Renal cortical epithelial cell (primary cell): ENCODE measurements at regions not wholly inside any gene's neighbourhood (a gene's known extent, or its start where the extent isn't known, plus 50 kb on each side); places are given as distances from the start of the nearest gene placed in this dataset.
"Not testable (repeated sequence)": the region's sequence is repeated elsewhere in the genome, so short reads cannot be mapped to it uniquely, and the experiment has no call there.

Source experiments
- DNase-seq: peaks from one replicate; pipeline ENCODE4 v3.0.0-alpha.2; 2011; ENCODE audit warnings: low read depth

DNA sequence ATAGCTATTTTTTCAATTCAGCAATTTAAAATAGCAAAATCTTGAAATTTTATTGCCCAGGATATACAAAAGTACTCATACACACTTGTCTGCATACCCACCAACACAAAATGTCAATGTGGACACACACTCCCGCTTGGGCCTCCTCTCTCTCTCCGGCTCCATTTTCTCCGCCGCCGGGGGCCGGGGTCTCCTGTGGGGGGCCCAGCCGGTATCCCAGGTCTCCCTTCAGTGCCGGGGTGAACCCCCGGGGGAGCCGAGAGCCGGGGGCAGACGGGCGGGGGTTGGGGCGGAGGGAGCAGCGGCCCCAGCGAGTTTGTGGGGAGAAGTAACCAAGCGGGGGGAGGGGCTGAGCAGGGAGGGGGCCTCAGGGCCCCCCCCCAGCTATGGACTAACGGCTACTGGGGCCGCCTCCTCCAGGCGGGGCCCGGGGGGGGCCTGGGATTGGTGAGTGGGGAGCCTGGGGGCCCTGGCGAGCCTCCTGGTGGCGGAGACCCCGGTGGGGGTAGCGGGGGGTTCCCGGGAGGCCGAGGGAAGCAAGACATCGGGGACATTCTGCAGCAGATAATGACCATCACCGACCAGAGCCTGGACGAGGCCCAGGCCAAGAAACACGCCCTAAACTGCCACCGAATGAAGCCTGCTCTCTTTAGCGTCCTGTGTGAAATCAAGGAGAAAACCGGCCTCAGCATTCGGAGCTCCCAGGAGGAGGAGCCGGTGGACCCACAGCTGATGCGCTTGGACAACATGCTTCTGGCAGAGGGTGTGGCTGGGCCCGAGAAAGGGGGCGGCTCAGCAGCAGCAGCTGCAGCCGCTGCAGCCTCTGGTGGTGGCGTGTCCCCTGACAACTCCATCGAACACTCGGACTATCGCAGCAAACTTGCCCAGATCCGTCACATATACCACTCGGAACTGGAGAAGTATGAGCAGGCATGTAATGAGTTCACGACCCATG is 56.6 kb downstream of the CHST2 start:
- DNase-seq, result not testable (repeated sequence)

DNA sequence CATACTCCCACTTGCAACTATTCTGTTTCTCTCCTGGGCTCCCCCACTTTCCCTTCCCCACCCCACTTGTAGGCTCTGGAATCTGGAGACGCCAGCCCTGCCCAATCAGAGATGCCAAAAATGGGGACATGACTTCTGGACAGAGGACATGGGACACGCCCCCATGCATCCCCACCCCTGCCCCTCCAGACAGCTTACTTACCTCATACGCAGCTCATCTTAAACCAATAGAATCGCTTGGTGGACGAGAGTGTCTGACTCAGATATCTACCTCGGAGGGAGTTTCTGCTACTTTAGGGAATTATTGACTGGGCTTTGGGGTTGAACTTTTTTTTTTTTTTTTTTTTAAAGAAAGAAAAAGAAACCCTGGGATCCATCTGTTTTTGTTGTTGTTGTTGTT is 58.4 kb downstream of the CHST2 start:
- DNase-seq, result not testable (repeated sequence)

DNA sequence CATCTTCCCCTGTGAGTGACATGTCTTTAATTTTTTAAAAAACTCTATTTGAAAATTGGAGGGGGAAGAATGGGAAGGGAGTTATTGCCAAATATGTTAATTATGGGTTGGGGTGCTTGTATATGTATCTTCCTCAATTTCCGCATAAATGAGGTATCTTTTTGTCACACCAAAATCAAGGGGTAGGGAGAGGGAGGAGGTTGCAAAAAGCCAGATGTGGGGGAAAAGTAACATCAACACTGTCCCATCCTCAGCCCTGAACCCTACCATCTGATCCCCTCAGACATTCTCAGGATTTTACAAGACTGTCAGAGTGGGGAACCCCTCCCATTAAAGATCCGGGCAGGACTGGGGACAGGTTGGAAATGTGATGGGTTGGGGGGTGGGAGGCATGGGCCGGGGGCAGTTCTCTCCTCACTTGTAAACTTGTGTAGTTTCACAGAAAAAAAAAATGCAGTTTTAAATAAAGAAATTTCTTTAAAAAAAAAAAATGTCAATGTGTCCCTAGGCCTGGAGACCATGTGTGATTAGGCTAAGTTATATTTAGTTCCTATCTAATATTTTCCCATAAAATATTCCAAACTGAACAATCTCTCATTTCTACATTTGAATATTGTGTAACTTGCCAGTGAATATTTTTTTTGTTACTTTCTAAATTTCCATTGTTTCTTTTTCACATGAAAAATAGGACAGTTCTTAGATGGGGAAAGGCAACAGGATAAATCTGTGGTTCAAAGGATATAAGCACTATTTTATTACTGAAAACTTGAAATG is 59.4 kb downstream of the CHST2 start:
- not testable (repeated sequence) for DNase-seq

DNA sequence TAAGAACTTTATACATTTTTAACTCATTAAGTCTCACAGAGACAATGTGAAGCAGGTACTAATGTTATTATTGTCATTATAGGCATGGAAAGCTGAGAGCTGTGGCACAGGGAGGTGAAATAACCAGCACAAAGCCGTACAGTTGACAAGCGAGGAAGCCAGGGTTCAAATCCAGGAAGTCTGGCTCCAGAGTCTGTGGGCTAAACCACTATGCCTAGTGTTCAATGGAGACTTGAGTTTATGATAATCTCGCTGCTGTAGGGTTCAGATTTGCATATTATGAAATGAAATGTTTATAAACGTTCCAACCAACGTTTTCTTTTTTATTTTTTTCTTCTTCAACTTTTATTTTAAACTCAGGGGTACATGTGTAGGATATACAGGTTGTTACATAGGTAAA is 60.0 kb downstream of the CHST2 start:
- DNase-seq, result no peak

DNA sequence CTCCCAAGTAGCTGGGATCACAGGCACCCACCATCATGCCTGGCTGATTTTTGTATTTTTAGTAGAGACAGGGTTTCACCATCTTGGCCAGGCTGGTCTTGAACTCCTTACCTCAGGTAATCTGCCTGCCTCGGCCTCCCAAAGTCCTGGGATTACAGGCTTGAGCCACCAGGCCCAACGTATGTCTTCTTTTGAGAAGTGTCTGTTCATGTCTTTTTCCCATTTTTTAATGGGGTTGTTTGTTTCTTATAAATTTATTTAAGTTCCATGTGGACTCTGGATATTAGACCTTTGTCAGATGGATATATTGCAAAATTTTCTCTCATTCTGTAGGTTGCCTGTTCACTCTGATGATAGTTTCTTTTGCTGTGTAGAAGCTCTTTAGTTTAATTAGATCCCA is 61.3 kb downstream of the CHST2 start:
- DNase-seq, result not testable (repeated sequence)

DNA sequence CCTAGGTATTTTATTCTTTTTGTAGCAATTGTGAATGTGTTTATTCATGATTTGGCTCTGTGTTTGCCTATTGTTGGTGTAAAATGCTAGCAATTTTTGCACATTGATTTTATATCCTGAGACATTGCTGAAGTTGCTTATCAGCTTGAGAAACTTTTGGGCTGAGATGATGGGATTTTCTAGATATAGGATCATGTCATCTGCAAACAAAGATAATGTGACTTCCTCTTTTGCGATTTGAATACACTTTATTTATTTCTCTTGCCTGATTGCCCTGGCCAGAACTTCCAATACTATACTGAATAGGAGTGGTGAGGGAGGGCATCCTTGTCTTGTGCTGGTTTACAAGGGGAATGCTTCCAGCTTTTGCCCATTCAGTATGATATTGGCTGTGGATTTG is 62.4 kb downstream of the CHST2 start:
- DNase-seq, result not testable (repeated sequence)

DNA sequence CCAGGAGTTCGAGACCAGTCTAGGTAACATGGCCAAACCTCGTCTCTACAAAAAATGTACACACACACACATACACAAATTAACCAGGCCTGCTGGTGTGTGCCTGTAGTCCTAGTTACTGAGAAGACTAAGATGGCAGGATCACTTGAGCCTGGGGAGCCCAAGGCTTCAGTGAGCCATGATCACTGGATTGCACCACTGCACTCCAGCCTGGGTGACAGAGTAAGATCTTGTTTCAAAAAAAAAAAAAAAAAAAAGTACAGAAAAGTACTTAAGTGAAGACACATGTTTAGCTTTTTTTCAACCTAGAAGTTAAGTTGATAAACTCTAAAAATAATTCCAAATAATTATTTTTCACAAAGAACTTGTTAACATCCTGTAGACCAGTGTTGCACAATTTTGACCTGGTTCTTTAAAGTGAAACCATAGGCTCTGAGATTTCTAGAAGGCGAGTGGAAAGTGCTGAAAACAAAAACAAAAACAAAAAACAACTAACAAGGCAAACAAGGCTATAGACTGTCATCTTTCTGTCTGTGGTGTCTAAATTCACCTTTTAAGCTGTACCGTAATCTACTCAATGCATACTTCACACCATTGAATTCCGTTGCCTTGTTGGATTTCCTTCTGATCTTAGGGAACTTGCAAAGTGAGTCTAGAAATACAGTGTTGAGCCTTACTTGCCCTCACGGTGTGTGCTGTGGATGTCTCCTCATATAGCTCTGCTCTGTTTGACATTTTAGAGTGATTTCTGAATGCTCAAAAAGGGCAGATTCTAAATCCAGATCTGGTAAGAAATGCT is 63.5 kb downstream of the CHST2 start:
- no peak for DNase-seq

DNA sequence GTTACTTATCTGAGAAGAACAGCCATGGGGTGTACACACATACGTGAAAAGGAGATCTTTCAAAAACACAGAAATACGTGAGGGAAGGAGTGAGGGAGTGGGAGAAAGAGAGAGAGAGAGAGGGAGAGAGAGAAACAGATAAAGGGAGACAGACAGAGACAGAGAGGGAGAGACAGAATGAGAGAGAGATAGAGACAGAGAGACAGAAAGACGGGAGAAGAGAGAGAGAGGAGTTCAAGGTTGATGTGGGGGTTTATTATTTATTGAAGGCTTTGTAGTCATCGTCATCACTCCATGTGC is 64.0 kb downstream of the CHST2 start:
- no peak for DNase-seq

DNA sequence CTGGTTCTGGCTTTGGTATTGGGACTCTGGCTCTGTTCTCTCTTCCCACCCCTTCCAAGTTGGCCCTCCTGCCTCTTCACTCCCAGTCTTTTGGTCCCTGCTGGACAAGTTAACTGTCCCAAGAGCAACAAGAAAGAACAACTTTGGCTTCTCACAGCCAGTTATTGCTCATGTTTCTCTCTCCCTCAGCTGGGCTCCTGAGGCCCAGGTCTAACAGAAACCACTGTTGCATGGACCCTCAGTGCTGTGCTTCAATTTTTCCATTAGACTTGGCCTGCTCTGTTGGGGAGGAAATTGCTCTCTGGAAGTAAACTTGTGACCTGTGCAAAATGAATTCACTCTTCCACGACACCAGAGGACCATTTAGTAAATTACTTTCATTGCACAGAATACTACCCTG is 64.5 kb downstream of the CHST2 start:
- peak; percentile 15 for DNase-seq

DNA sequence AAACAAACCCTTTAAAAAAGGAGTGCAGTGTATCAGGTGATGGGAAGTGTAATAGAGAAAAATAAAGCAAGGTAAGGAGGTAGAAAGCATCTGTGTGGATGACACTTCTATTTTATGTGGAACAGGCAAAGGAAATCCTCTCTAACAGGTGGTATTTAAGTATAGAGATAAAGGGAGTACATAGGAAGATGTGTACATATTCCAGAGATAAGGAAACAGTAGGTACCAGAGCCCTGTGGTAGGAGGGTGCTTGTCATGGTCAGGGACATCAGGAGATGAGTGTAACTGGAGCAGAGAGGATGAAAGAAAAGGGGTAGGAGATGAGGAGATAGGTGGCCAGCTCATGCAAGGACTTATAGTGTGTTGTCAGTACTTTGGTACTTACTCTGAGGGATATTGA is 65.8 kb downstream of the CHST2 start:
- DNase-seq, result no peak

DNA sequence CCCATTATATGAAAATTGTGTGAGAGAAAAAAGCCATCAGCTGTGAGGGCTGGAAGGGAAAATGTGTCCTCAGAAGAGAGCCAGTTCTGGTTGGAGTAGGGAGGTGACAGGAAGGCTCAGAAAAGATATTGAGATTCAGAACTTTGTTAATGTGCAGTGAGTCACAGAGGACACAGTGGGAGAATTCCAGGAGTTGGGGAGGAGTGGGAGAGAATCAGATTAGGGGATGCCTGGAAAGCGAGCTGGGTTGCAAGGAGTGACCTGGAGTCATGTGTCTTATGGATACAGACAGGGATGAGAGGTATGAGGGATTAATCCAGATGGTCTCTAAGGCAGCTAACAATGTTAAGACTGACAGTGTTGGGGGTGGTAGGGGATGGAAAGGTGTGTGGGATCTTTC is 67.5 kb downstream of the CHST2 start:
- DNase-seq, result no peak

DNA sequence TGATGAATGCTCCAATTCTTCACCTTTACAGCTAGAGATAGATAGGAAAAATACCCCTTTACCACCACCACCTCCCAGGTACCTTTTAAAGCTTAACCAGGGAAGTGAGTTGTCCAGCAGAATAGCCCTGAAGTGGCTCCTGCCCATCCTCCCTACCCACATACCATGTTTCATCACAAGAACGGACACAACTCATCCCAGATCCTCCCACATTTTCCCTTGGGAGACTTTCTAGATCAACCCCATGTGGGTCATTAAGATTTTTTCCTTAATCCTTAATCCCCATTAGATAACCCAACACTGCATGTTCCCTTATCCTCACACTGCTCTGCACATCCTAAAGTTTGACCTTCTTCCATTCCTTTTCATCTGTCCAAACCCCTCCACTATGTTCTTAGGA is 69.3 kb downstream of the CHST2 start:
- DNase-seq, result no peak

DNA sequence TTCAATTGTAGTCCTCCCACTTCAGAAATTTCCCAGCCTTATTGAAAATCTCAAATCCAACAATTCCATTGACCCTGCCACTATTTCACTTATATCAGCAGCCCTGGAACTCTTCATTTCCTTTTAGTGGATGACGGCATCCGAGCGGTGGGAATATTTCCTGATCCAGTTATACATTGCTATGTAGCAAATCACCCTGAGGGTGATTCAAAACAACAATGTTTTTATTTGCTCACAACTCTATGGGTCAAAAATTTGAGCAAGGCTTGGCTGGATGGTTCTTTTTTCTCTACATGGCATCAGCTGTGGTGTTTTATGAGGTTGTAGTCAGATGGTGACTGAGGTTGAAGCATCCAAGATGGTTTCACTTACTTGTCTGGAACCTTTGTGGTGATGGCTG is 70.5 kb downstream of the CHST2 start:
- no peak for DNase-seq

DNA sequence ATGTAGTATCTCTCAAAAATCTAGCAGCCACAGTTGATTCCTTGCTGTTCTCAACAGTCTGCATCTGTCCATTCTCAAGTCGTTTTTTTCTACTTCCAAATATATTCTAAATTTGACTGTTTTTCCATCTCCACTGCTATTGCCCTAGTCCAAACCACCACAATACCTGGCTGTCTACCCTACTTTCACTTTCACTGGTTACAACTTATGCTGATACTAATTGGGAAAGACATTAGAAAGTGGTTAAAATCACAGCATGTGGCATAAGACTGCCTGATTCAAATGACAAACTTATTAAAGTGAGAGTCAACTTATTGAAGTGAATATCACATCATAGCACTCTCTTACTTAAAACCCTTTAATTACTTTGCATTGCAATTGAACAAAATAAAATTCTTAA is 72.6 kb downstream of the CHST2 start:
- no peak for DNase-seq

DNA sequence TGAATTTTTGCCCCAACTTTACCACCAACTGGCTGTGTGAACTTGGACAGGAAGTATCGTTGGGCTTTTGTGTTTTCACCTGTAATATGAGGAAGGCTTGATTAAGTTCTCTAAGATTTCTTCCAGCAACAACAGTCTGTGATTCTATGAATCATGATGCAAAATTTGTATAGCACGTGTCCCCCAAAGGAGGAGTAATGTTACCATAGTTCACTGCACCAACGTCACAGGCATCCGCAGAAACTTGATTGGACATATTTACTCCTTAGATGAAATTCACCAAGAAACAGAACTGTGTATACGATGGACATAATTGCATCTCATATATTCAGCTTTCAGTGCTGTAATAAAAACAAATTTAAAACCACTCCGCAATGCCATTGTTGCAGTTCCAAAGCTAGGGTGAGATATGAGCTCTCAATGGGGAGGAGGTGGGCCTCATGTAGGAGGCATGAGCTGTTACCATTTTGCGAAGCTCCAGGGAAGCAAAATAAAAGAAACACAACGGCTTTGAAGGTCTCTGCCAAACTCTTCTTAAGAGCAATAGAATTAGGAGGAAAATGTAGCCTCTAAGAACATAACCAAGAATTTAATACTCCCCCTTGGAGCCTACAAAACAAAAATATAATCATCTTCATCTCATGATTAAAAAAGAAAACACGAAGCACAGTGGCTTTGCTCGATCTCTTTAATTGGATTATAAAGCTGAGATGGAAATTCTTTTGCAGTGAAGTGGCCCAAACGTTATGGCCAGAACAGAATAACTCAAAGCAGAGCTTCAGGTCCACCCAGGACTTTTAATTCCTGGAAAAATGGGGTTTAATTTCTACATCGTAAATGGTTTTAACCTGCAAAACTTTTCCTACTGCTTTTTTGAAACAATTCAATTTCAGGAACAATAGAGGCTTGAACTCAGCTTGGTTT is 80.7 kb downstream of the CHST2 start:
- DNase-seq, result no peak

DNA sequence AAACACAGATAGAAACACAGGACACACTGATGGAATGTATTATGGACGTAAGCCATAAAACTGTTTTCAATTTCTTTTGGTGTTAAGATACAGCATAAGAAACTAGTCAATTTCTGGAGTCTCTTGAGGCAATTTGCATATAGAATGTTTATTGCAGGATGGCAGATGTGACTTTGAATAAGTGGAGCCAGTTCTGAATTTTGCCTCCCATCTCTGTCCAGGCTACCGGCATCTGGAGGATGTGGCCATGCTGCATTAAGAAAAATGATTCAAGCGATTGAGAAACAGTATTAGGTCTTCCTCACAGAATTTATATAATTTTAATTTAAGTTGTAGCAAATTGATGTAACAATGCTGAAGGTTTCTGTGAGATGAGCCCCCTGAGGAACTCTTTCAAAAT is 81.5 kb downstream of the CHST2 start:
- DNase-seq, result no peak

DNA sequence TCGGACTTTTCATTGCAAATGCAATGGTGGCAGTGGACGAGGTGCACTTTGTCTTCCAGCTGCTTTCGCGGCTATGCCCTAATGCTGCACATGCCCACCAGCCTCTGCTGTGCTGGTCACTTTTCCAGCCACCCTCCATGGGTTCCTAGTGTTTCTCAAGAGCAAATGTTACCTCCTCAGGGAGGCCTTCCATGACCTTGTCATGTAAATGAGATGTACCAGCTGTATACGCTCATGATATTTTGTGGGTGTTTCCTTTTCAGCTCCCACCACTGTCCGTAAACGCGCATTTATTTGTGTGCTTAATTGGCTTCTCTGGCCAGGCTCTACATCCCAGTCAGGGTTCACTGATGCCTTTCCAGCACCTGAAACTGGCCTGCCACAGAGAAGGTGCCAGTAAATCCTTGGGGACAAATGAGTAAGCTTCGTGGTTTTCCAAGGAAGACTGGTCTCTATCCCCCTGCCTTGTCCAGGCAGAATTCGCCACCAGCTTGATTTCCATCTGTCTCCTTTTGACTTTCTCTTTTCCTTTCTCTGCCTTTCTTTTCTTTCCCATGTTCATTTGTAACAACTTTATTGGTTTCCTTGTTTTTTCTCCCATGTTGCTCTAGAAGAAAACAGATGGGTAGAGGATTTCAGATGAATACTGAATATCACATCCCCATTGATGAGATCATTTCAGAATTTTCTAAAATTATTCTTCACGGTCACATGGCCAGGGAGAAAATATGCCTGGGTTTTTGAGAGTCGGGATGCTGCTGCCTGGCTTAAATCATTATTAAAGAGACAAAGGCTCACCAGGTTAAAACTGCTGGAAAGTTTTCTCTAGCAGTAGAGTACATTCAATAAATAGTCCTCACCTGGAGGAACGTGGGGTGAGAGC is 82.5 kb downstream of the CHST2 start:
- no peak for DNase-seq

DNA sequence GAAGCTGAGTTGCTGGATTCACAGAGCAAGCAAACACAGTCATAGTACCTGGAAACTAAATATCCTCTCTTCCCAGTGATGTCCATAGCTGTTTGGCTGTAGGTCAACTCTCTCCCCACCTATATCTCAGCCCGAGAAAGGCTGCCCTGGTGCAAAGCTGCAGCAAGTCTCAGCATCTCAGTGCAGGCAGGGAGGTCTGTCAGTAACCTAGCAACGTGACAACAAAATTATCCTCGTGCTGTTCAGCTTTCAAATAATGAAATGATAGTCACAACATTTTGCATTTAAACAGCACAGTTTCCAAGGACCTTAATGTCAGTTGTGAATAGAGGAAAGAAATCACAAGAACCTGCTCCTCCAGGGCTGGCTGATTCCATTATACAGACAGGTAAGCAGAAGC is 83.6 kb downstream of the CHST2 start:
- no peak for DNase-seq

DNA sequence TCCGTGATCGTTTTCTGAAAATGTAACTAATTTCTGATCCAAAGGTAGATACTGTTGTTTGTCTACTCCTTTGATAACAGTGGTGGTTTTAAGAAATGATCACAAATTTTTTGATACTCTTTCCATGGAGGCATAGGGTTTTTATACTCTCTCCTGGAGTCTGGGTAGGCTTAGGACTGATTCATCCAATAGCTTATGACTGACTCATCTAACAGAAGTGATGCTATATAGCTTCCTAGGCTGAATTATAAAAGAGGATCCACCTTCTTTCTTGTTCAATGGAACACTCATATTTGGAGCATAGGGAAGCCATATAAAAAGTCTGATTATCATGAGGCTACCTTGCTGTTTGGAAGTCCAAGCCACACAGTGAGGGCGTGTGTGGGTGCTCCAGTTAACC is 84.3 kb downstream of the CHST2 start:
- peak; percentile 22 for DNase-seq

DNA sequence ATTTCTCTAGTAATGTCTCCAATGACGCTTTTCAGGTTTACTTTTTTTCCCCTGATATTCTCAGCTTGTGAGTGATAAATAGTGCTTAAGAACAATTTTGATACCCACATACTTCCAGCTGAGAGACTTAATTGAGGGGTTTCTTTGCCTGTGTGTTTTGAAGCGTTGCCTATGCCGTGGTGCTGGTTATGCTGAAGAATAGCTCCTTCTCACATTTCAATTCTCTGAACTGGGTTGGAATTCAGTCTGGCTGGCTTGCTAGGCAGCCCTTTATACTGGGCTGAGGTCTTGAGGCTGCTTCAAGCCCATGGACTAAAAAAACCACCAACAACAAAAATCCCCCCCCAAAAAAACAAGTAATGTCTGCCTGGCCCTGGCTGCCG is 87.4 kb downstream of the CHST2 start:
- DNase-seq, result no peak
